ENCODE measurements at regions not wholly inside any gene's neighbourhood (a gene's known extent, or its start where the extent isn't known, plus 50 kb on each side); places are given as distances from the start of the nearest gene placed in this dataset.
A peak's percentile ranks its signal among the peaks of the same experiment; 100 is the strongest.

DNA sequence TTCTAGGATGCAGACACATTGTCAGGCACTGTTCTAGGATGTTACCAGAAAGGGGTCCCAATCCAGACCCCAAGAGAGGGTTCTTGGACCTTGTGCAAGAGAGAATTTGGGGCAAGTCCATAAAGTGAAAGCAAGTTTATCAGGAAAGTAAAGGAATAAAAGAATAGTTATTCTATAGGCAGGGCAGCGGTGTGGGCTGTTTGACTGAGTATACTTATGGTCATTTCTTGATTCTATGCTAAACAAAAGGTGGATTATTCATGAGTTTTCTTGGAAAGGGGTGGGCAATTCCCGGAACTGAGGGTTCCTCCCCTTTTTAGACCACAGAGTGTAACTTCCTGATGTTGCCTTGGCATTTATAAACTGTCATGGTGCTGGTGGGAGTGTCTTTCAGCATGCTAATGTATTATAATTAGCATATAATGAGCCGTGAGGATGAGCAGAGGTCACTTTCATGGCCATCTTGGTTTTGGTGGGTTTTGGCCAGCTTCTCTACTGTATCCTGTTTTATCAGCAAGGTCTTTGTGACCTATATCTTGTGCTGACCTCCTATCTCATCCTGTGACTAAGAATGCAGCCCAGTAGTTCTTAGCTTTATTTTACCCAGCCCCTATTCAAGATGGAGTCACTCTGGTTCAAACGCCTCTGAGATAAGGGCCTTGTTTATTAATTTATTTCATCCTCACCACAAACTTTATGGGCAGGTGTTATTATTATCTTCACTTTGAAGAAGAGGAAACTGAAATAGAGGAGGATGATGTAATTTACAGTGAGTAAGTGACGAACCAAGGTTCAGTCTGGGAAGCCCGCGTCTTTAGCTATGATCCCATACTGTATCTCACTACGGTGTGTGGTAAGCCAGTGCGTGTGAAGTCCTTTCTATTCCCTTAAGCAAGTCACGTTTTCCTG is 186.0 kb upstream of the KLF4 start:
- TF ChIP-seq CTCF (IDR thresholded peaks at IDR 0.05) = no peak
- Mint-ChIP-seq H3K36me3 (no peaks in the 10 kb centered on the region), H3K9me3 (no peaks in the 10 kb centered on the region), H3K27ac (peak overlapping the region; percentile 94 to 99 (median 98)), H3K27me3 (ENCODE audit: low read depth in 3 of 3) (peaks cover 0 to 5% (median 0%) of the 10 kb centered on the region in 3 donors), H3K4me3 (peak overlapping the region; percentile 51 to 68), H3K4me1 (peaks cover 45% of the 10 kb centered on the region)
- Histone ChIP-seq H3K4me1 (ENCODE audit: control insufficient read depth in 1 of 2, insufficient read depth in 2 of 2, low read length in 2 of 2) (peaks cover 37 to 42% of the 10 kb centered on the region in 2 donors), H2AFZ (ENCODE audit: insufficient read depth, low read depth, low read length, poor library complexity, severe bottlenecking) (no peak overlapping the region), H4K20me1 (ENCODE audit: insufficient read depth, low read length) (no peaks in the 10 kb centered on the region), H3K36me3 (replicated peaks in 1 of 2; ENCODE audit: control insufficient read depth in 1 of 2, insufficient read depth in 2 of 2, low read length in 2 of 2) (no peaks in the 10 kb centered on the region), H3K9me3 (replicated peaks in 1 of 2; ENCODE audit: control insufficient read depth in 1 of 2, insufficient read depth in 1 of 2, low read length in 2 of 2) (no peaks in the 10 kb centered on the region), H3K4me2 (replicated peaks; ENCODE audit: extremely low read depth, low read length, poor library complexity, severe bottlenecking) (peak overlapping the region; percentile 29), H3K27me3 (ENCODE audit: control insufficient read depth in 2 of 2, insufficient read depth in 2 of 2, low read length in 2 of 2) (no peaks in the 10 kb centered on the region), H3K4me3 (replicated peaks in 1 of 3; ENCODE audit: low read depth in 2 of 3, low read length in 3 of 3) (peak overlapping the region in 1 of 3 experiments; percentile 34), H3K9ac (ENCODE audit: insufficient read depth, low read length, poor library complexity, severe bottlenecking) (peak overlapping the region; percentile 61), H3K27ac (ENCODE audit: low read depth in 1 of 2, low read length in 2 of 2) (peak overlapping the region; percentile 82 to 93), H3K79me2 (ENCODE audit: insufficient read depth, low read length) (no peaks in the 10 kb centered on the region)
- 65% methylated on average over 2 of the region's 10 CpGs for WGBS (ENCODE audit: insufficient coverage)
- DNase-seq = peak; percentile 91 to 98 (median 96)
- intact Hi-C loops (cut with micrococcal nuclease) = loop anchor here (2.0 to 10.0 kb wide), 4 partner anchors 39 to 188 kb away; partner anchors contain the start of gene KLF4 (in 1 of the 2)

DNA sequence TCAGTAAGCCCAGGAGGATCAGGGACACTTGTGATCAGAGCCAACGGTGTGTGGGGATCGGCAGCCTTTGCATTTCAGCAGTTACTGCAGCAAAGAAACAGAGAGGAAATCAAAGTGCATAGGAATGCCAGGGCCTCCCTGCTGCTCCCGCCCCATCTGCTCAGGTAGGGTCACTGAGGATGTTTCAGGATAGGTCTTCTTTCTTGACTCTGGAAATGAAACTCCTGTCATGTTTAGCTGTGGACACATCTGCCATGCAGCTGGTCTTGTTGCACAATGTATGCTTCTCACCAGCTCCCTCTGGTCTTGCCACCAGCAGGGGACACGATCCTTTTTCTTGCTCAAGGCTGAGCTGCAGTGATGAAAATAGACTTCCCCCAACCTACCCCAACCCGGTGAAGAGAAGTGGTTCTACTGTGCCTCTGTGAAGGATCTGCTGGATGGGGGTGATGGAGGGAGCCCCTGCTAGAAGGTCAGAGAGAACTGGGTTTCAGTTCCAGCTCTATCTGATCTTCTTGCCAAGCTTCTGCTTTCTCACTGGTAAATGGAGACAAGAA is 185.2 kb upstream of the KLF4 start:
- Mint-ChIP-seq H3K27ac (peak overlapping the region; percentile 94 to 99 (median 98)), H3K36me3 (no peaks in the 10 kb centered on the region), H3K4me3 (peak overlapping the region; percentile 58 to 68), H3K4me1 (peaks cover 45% of the 10 kb centered on the region), H3K9me3 (no peaks in the 10 kb centered on the region), H3K27me3 (ENCODE audit: low read depth in 3 of 3) (peaks cover 0 to 5% (median 0%) of the 10 kb centered on the region in 3 donors)
- Histone ChIP-seq H4K20me1 (ENCODE audit: insufficient read depth, low read length) (no peaks in the 10 kb centered on the region), H3K4me2 (replicated peaks; ENCODE audit: extremely low read depth, low read length, poor library complexity, severe bottlenecking) (peak overlapping the region; percentile 29), H3K27ac (ENCODE audit: low read depth in 1 of 2, low read length in 2 of 2) (peak overlapping the region; percentile 82 to 93), H3K36me3 (replicated peaks in 1 of 2; ENCODE audit: control insufficient read depth in 1 of 2, insufficient read depth in 2 of 2, low read length in 2 of 2) (no peaks in the 10 kb centered on the region), H3K4me3 (replicated peaks in 1 of 3; ENCODE audit: low read depth in 2 of 3, low read length in 3 of 3) (peak overlapping the region in 1 of 3 experiments; percentile 34), H2AFZ (ENCODE audit: insufficient read depth, low read depth, low read length, poor library complexity, severe bottlenecking) (no peak overlapping the region), H3K9me3 (replicated peaks in 1 of 2; ENCODE audit: control insufficient read depth in 1 of 2, insufficient read depth in 1 of 2, low read length in 2 of 2) (no peaks in the 10 kb centered on the region), H3K27me3 (ENCODE audit: control insufficient read depth in 2 of 2, insufficient read depth in 2 of 2, low read length in 2 of 2) (no peaks in the 10 kb centered on the region), H3K4me1 (ENCODE audit: control insufficient read depth in 1 of 2, insufficient read depth in 2 of 2, low read length in 2 of 2) (peaks cover 37 to 42% of the 10 kb centered on the region in 2 donors), H3K9ac (ENCODE audit: insufficient read depth, low read length, poor library complexity, severe bottlenecking) (peak overlapping the region; percentile 61), H3K79me2 (ENCODE audit: insufficient read depth, low read length) (no peaks in the 10 kb centered on the region)
- peak; percentile 88 to 93 (median 89) for DNase-seq
- TF ChIP-seq CTCF (IDR thresholded peaks at IDR 0.05) = peak; percentile 37
- intact Hi-C loops (cut with micrococcal nuclease) = loop anchor here (2.0 to 10.0 kb wide), 4 partner anchors 38 to 187 kb away; partner anchors contain the start of gene KLF4 (in 1 of the 2)
- 57% methylated on average over 3 of the region's 5 CpGs for WGBS (ENCODE audit: insufficient coverage)

Measured in CD14-positive monocyte (primary cell).